HG03571 (cell line): ENCODE measurements at regions not wholly inside any gene's neighbourhood (a gene's known extent, or its start where the extent isn't known, plus 50 kb on each side); places are given as distances from the start of the nearest gene placed in this dataset.

Experiments
- ATAC-seq: cut with Tn5 transposase; IDR thresholded peaks from one replicate; pipeline ENCODE4 v1.9.1; 2021; ENCODE audit not compliant: unreplicated experiment

- ATAC-seq = no peak
Observed at GRCh38 chr4:184529283-184529682, 54.9 kb upstream of the IRF2 start.

- no peak for ATAC-seq
Observed at GRCh38 chr4:184528713-184529112, 54.4 kb upstream of the IRF2 start.

GRCh38 chr4:184528051-184528450, 53.7 kb upstream of the IRF2 start:
- no peak for ATAC-seq

GRCh38 chr4:184526228-184526627, 51.9 kb upstream of the IRF2 start:
- ATAC-seq = no peak
